Neural cell (in vitro differentiated cells): ENCODE measurements at regions not wholly inside any gene's neighbourhood (a gene's known extent, or its start where the extent isn't known, plus 50 kb on each side); places are given as distances from the start of the nearest gene placed in this dataset.

Source experiments
- H2AFZ ChIP-seq: fragments of 200-600, 300-800 bp; sonication (generic), shearing (Covaris generic); 2 replicates; pipeline ENCODE4 v1.6.0; 2014; ENCODE audit warnings: low read depth, mild to moderate bottlenecking, antibody characterized with exemption, low read length, moderate library complexity
- H3F3A ChIP-seq: fragments of 200-600 bp; shearing (Covaris generic); 2 replicates; pipeline ENCODE4 v1.6.1; 2016; ENCODE audit warnings: mild to moderate bottlenecking, moderate library complexity, mixed read lengths, antibody characterized with exemption, low read length; ENCODE audit not compliant: insufficient read depth, poor library complexity, severe bottlenecking
- H3K27ac ChIP-seq: fragments of 200-600, 300-800 bp; sonication (generic), shearing (Covaris generic); 2 replicates; pipeline ENCODE4 v1.5.1; 2014; ENCODE audit warnings: mild to moderate bottlenecking, low read length, moderate library complexity
- H3K27me3 ChIP-seq: fragments of 300-800, 200-600 bp; sonication (generic), shearing (Covaris generic); 2 replicates; pipeline ENCODE4 v1.6.0; 2014; ENCODE audit warnings: mild to moderate bottlenecking, low read depth, low read length, moderate library complexity; ENCODE audit not compliant: insufficient read depth
- H3K36me3 ChIP-seq: fragments of 300-800, 200-600 bp; sonication (generic), shearing (Covaris generic); 2 replicates; pipeline ENCODE4 v1.5.1; 2014; ENCODE audit warnings: mild to moderate bottlenecking, antibody characterized with exemption, low read length, moderate library complexity; ENCODE audit not compliant: insufficient read depth
- H3K4me2 ChIP-seq: fragments of 300-800, 200-600 bp; sonication (generic), shearing (Covaris generic); 2 replicates; pipeline ENCODE4 v1.6.0; 2014; ENCODE audit warnings: mild to moderate bottlenecking, low read length
- H3K4me3 ChIP-seq: fragments of 300-800, 200-600 bp; sonication (generic), shearing (Covaris generic); 2 replicates; pipeline ENCODE4 v1.5.1; 2014; ENCODE audit warnings: mild to moderate bottlenecking, low read length, moderate library complexity
- H3K79me2 ChIP-seq: fragments of 200-600 bp; shearing (Covaris generic); replicated peaks from 2 replicates; pipeline ENCODE4 v1.6.0; 2014; ENCODE audit warnings: mild to moderate bottlenecking, low read length, moderate library complexity; ENCODE audit not compliant: insufficient read depth
- H3K9ac ChIP-seq: fragments of 300-800, 200-600 bp; sonication (generic), shearing (Covaris generic); 2 replicates; pipeline ENCODE4 v1.6.1; 2016; ENCODE audit warnings: mild to moderate bottlenecking, low read length, mixed read lengths
- H3K9me2 ChIP-seq: fragments of 200-600 bp; shearing (Covaris generic); 2 replicates; pipeline ENCODE4 v1.6.1; 2016; ENCODE audit warnings: mild to moderate bottlenecking, low read length, mixed read lengths; ENCODE audit not compliant: insufficient read depth
- H3K9me3 ChIP-seq: fragments of 200-600, 300-800 bp; sonication (generic), shearing (Covaris generic); 2 replicates; pipeline ENCODE4 v1.6.1; 2016; ENCODE audit warnings: mild to moderate bottlenecking, mixed run types, low read length, moderate library complexity, mixed read lengths
- H4K20me1 ChIP-seq: fragments of 200-600 bp; shearing (Covaris generic); 2 replicates; pipeline ENCODE4 v1.6.1; 2016; ENCODE audit warnings: mild to moderate bottlenecking, mixed run types; ENCODE audit not compliant: insufficient read depth
- EP300 ChIP-seq: fragments of 450-650 bp; conservative IDR thresholded peaks from 2 replicates; pipeline ENCODE4 v1.6.1; 2014; ENCODE audit warnings: antibody characterized with exemption, mild to moderate bottlenecking, moderate library complexity; ENCODE audit not compliant: poor library complexity, severe bottlenecking
- EZH2 ChIP-seq: fragments of 200-600, 300-800 bp; shearing (Covaris generic), sonication (generic); IDR thresholded peaks from 2 replicates; pipeline ENCODE4 v1.6.1; 2014; ENCODE audit warnings: antibody characterized with exemption, low read length, borderline replicate concordance, mild to moderate bottlenecking; ENCODE audit not compliant: insufficient read depth, poor library complexity, severe bottlenecking
- MXI1 ChIP-seq: fragments of 450-650 bp; conservative IDR thresholded peaks from 2 replicates; pipeline ENCODE4 v1.6.1; 2014; ENCODE audit warnings: antibody characterized with exemption, mild to moderate bottlenecking; ENCODE audit not compliant: poor library complexity, severe bottlenecking
- POLR2AphosphoS5 ChIP-seq: IDR thresholded peaks from 2 replicates; pipeline ENCODE4 v1.6.1; 2012
- RAD21 ChIP-seq: fragments of 450-650 bp; conservative IDR thresholded peaks from 2 replicates; pipeline ENCODE4 v1.6.1; 2014; ENCODE audit warnings: antibody characterized with exemption, mild to moderate bottlenecking, moderate library complexity
- REST ChIP-seq: IDR thresholded peaks from 2 replicates; pipeline ENCODE4 v1.6.1; 2012; ENCODE audit warnings: borderline replicate concordance
- SMC3 ChIP-seq: fragments of 450-650 bp; conservative IDR thresholded peaks from 2 replicates; pipeline ENCODE4 v1.6.1; 2014; ENCODE audit warnings: antibody characterized with exemption, mild to moderate bottlenecking, moderate library complexity; ENCODE audit not compliant: poor library complexity
- TAF1 ChIP-seq: IDR thresholded peaks from 2 replicates; pipeline ENCODE4 v1.6.1; 2012; ENCODE audit warnings: low read depth
- TF ChIP-seq, protein P1 (sequence below): fragments of 450-650 bp; IDR thresholded peaks from 2 replicates; pipeline ENCODE4 v1.5.1; 2014; ENCODE audit warnings: antibody characterized with exemption, mild to moderate bottlenecking, moderate library complexity; ENCODE audit not compliant: poor library complexity, severe bottlenecking

GRCh38 chr5:30676223-30676840 lies 517.2 kb upstream of the CDH6 start:
- no peak for TF ChIP-seq MXI1
- TF ChIP-seq SMC3, result no peak
- TF ChIP-seq, protein P1, sequence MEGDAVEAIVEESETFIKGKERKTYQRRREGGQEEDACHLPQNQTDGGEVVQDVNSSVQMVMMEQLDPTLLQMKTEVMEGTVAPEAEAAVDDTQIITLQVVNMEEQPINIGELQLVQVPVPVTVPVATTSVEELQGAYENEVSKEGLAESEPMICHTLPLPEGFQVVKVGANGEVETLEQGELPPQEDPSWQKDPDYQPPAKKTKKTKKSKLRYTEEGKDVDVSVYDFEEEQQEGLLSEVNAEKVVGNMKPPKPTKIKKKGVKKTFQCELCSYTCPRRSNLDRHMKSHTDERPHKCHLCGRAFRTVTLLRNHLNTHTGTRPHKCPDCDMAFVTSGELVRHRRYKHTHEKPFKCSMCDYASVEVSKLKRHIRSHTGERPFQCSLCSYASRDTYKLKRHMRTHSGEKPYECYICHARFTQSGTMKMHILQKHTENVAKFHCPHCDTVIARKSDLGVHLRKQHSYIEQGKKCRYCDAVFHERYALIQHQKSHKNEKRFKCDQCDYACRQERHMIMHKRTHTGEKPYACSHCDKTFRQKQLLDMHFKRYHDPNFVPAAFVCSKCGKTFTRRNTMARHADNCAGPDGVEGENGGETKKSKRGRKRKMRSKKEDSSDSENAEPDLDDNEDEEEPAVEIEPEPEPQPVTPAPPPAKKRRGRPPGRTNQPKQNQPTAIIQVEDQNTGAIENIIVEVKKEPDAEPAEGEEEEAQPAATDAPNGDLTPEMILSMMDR, result no peak
- TF ChIP-seq RAD21, result no peak
- TF ChIP-seq POLR2AphosphoS5, result no peak
- no peak for TF ChIP-seq TAF1
- no peak for TF ChIP-seq REST
- no peak for TF ChIP-seq EZH2
- no peak for TF ChIP-seq EP300
- Histone ChIP-seq H3K36me3 (no peaks in the 10 kb centered on the region), H3K79me2 (no peaks in the 10 kb centered on the region), H3K4me3 (no peak overlapping the region), H2AFZ (no peak overlapping the region), H4K20me1 (no peaks in the 10 kb centered on the region), H3K9me3 (no peaks in the 10 kb centered on the region), H3F3A (no peaks in the 10 kb centered on the region), H3K4me2 (no peak overlapping the region), H3K9ac (no peak overlapping the region), H3K9me2 (no peaks in the 10 kb centered on the region), H3K27ac (no peak overlapping the region), H3K27me3 (no peaks in the 10 kb centered on the region)

DNA sequence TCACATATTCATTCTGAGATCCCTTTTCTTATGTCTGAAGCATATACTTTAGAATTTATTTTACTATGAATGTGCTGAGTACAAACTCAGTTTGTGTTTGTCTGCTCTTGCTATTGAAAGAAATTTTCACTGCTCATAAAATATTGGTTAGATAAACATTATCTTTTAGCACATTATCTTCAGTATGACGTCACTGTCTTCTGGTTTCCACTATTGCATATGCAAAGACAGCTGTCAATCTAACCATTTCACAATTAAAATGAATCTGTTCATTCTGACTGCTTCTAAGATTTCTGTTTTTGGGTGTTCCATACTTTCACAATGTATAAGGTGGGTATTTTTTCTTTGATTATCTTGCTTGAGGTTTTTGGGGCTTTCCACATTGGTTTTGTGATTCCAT lies 526.2 kb upstream of the CDH6 start:
- H3K4me2 ChIP-seq, result no peak overlapping the region
- H3K4me3 ChIP-seq, result no peak overlapping the region
- no peaks in the 10 kb centered on the region for H3K27me3 ChIP-seq
- H3K9me2 ChIP-seq, result no peaks in the 10 kb centered on the region
- no peaks in the 10 kb centered on the region for H3K79me2 ChIP-seq
- H3K9ac ChIP-seq, result no peak overlapping the region
- H3K27ac ChIP-seq, result no peak overlapping the region
- no peaks in the 10 kb centered on the region for H3K9me3 ChIP-seq
- H3K36me3 ChIP-seq, result no peaks in the 10 kb centered on the region
- H4K20me1 ChIP-seq, result no peaks in the 10 kb centered on the region
- no peaks in the 10 kb centered on the region for H3F3A ChIP-seq
- TF ChIP-seq RAD21 (no peak), TAF1 (no peak), EZH2 (no peak), SMC3 (no peak), EP300 (no peak), MXI1 (no peak), REST (no peak), POLR2AphosphoS5 (no peak)
- TF ChIP-seq, protein P1, result no peak
- H2AFZ ChIP-seq, result no peak overlapping the region
